SH-SY5Y (cell line): ENCODE measurements at regions not wholly inside any gene's neighbourhood (a gene's known extent, or its start where the extent isn't known, plus 50 kb on each side); places are given as distances from the start of the nearest gene placed in this dataset.

ENCODE experiments used
- GATA2 ChIP-seq: IDR thresholded peaks from 2 replicates; pipeline ENCODE4 v1.6.1; 2011; ENCODE audit warnings: mild to moderate bottlenecking, low read depth, low read length
- GATA3 ChIP-seq: IDR thresholded peaks from 2 replicates; pipeline ENCODE4 v1.6.1; 2011; ENCODE audit warnings: low read depth, mild to moderate bottlenecking, low read length, moderate library complexity

DNA sequence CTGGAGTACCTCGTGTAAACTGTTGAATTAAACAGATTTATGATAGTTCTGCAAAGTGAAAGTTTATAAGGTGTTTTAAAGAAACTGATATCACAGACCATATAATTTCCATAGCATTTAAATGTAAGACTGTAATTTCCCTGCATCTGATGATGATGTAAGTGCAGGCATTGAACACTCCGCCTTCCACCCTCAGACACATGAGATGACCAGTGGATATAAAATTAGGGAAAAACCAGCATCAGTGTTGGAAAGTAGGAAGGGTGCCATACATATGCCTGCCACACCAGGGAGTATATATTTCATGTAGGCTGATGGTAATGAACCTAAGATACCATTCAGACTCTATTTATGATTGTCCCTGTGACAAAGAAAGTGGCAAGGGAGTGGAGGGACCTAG lies 519.2 kb downstream of the ACTL7B start:
- TF ChIP-seq GATA2, result no peak
- no peak for TF ChIP-seq GATA3
